BE2C (cell line): ENCODE measurements at regions not wholly inside any gene's neighbourhood (a gene's known extent, or its start where the extent isn't known, plus 50 kb on each side); places are given as distances from the start of the nearest gene placed in this dataset.
"Not testable (repeated sequence)": the region's sequence is repeated elsewhere in the genome, so short reads cannot be mapped to it uniquely, and the experiment has no call there.

Experiments
- DNase-seq: peaks from one replicate; pipeline ENCODE4 v3.0.0-alpha.2; 2020
- H3K27me3 ChIP-seq: fragments of 250-450 bp; sonication (Bioruptor Pico); 2 replicates; pipeline ENCODE4 v1.5.1; 2020; ENCODE audit warnings: mild to moderate bottlenecking
- H3K36me3 ChIP-seq: fragments of 250-450 bp; sonication (Bioruptor Pico); 2 replicates; pipeline ENCODE4 v1.5.1; 2020; ENCODE audit warnings: mild to moderate bottlenecking
- H3K4me1 ChIP-seq: fragments of 250-450 bp; sonication (Bioruptor Pico); 2 replicates; pipeline ENCODE4 v1.5.1; 2020
- H3K4me3 ChIP-seq: 2 replicates; pipeline ENCODE4 v1.5.1; 2011; ENCODE audit warnings: low read depth, low read length
- H3K9me3 ChIP-seq: fragments of 250-450 bp; sonication (Bioruptor Pico); 2 replicates; pipeline ENCODE4 v1.5.1; 2020
- TF ChIP-seq, protein P1 (sequence below): IDR thresholded peaks from 2 replicates; pipeline ENCODE4 v1.5.1; 2012; ENCODE audit warnings: mild to moderate bottlenecking, low read depth, low read length

DNA sequence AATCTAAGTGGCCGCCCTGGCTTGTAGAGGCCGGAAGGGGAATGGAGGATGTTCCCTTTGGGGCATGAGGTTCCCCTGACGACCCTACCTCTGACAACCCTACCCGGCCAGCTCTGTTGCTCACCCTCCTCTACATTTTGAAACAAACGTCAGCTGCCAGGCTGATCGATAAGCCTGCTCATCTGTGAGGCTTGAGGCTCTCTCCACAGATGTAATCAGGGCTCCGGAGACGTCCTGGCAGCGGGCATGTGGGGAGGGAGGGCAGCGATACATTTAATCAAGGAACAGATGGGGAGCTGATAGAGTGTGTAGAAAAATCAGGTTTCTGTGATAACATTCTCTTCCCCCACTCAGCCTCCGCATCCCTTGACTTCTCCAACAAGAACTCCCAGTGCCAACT is 212.3 kb upstream of the SDK2 start:
- TF ChIP-seq, protein P1, sequence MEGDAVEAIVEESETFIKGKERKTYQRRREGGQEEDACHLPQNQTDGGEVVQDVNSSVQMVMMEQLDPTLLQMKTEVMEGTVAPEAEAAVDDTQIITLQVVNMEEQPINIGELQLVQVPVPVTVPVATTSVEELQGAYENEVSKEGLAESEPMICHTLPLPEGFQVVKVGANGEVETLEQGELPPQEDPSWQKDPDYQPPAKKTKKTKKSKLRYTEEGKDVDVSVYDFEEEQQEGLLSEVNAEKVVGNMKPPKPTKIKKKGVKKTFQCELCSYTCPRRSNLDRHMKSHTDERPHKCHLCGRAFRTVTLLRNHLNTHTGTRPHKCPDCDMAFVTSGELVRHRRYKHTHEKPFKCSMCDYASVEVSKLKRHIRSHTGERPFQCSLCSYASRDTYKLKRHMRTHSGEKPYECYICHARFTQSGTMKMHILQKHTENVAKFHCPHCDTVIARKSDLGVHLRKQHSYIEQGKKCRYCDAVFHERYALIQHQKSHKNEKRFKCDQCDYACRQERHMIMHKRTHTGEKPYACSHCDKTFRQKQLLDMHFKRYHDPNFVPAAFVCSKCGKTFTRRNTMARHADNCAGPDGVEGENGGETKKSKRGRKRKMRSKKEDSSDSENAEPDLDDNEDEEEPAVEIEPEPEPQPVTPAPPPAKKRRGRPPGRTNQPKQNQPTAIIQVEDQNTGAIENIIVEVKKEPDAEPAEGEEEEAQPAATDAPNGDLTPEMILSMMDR, result no peak
- Histone ChIP-seq H3K9me3 (no peaks in the 10 kb centered on the region), H3K27me3 (no peaks in the 10 kb centered on the region), H3K4me1 (no peaks in the 10 kb centered on the region), H3K36me3 (no peaks in the 10 kb centered on the region), H3K4me3 (no peak overlapping the region)
- DNase-seq, result no peak

DNA sequence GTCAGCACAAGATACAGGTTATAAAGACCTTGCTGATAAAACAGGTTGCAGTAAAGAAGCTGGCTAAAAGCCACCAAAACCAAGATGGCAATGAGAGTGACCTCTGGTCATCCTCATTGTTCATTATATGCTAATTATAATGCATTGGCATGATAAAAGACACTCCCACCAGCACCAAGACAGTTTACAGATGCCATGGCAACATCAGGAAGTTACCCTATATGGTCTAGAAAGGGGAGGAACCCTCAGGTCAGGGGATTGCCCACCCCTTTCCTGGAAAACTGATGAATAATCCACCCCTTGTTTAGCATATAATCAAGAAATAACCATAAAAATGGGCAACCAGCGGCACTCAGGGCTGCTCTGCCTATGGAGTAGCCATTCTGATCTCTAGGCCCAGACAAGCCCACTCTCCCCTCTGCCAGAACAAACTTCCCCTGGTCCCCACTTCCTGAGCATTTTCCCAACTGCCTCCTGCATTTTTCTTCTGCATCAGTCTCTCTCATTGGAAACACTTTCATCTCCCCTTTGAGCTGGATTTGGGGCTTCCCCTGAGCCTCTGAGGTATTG is 215.3 kb upstream of the SDK2 start:
- H3K36me3 ChIP-seq, H3K4me3 ChIP-seq, DNase-seq, H3K27me3 ChIP-seq, H3K9me3 ChIP-seq: not testable (repeated sequence)
- H3K4me1 ChIP-seq, result peaks cover 12% of the 10 kb centered on the region

DNA sequence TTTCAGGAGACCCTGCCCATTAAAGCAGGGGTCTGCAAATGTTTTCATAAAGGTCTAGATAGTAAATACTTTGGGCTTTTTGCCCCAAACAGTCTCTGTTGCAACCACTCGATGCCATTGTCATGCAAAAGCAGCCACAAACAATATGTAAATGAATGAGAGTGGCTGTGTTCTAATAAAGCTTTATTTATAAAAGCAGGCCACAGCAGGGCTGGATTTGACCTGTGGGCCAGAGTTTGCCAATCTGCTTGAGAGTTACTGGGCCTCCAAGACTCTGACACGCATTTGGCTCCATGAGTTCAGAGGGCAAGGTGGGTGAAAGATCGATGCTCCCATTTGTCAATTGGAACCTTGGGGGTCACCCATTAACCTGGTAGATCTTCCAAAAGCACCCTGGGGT is 217.3 kb upstream of the SDK2 start:
- Histone ChIP-seq H3K4me1 (peaks cover 12% of the 10 kb centered on the region), H3K27me3 (no peaks in the 10 kb centered on the region), H3K36me3 (no peaks in the 10 kb centered on the region), H3K9me3 (no peaks in the 10 kb centered on the region), H3K4me3 (no peak overlapping the region)
- TF ChIP-seq, protein P1, result no peak
- no peak for DNase-seq

DNA sequence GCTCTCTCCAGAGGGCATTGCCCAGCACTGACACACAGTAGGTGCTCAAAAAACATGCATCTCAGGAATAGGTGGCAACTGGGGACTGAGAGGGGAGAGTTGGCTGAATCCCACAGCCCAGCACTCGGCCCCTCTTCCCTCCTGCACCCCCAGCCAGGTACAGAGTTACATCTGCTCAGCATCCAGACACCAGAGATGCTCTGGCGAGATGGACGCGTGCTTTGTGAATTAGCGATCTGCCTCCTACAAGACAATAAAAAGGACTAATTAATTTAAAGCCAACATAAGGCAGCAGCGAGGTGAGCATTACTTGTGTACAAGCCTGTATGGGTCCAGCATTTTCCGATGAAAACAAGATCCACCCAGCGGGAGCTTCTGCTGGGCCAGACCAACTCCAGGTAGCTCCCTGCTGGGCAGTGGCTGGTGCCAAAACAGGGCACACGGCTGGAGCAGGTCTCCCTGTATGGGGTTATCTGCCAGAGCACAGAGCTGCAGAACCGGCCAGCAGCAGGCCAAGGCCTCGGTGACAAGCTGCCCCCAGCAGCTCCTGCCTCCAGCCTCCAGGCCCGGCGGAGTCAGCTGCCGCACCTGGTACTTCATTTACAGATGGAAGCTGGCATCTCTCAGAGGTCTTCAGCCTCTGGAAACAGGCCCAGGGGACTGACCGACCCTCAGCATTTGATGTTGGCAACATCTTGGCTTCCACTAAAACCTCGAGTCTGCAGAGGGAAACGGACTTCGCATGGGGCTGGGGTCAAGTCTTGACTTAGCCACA is 219.7 kb upstream of the SDK2 start:
- Histone ChIP-seq H3K36me3 (no peaks in the 10 kb centered on the region), H3K4me1 (peaks cover 12% of the 10 kb centered on the region), H3K27me3 (no peaks in the 10 kb centered on the region), H3K4me3 (no peak overlapping the region), H3K9me3 (no peaks in the 10 kb centered on the region)
- DNase-seq, result peak; percentile 55
- TF ChIP-seq, protein P1, result no peak

DNA sequence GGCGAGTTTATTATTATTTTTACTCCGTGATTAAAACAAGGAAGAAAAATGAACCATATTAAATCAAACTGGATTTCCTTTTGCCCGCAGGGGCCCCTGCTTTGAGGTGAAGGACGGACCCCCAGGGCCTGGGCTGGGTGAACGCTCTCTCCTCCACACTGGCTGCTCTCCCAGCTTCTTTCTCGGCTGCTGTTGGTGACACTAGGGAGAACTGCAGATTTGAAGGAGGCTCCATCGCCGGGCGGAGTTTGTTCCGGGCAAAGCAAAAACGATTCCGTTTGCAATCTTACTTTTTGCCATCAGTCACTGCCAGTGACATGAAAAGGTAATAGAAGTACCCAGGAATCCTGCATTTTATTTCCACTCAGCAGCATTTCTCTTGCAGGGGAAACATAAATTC is 221.6 kb upstream of the SDK2 start:
- no peaks in the 10 kb centered on the region for H3K9me3 ChIP-seq
- no peak for DNase-seq
- TF ChIP-seq, protein P1, result no peak
- no peak overlapping the region for H3K4me3 ChIP-seq
- peaks cover 12% of the 10 kb centered on the region for H3K4me1 ChIP-seq
- no peaks in the 10 kb centered on the region for H3K36me3 ChIP-seq
- no peaks in the 10 kb centered on the region for H3K27me3 ChIP-seq

DNA sequence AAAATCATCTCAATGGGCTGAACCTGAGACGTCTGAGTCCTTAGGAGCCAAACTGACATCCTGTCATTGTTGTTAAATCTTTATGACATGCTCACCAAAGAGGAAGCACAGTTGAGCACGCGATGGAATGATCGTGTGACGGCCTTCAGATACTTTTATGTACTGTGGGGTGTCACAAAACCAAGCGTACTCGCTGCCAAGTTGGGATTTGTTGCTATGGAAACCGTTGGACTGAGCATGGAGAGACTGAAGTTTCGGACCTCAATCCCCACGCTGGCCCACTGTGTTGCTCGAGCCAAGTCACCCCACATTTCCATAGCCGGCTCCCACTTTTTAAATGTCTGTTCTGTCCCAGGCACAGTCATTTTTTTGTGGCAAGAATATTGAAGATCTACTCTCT is 222.8 kb upstream of the SDK2 start:
- DNase-seq, result no peak
- Histone ChIP-seq H3K27me3 (no peaks in the 10 kb centered on the region), H3K36me3 (no peaks in the 10 kb centered on the region), H3K4me3 (no peak overlapping the region), H3K9me3 (no peaks in the 10 kb centered on the region), H3K4me1 (peaks cover 12% of the 10 kb centered on the region)
- TF ChIP-seq, protein P1, result no peak
